LNCAP (cell line): ENCODE measurements at regions not wholly inside any gene's neighbourhood (a gene's known extent, or its start where the extent isn't known, plus 50 kb on each side); places are given as distances from the start of the nearest gene placed in this dataset.

Experiments
- CTCF ChIP-seq: fragments of 450-650 bp; IDR thresholded peaks from 2 replicates; pipeline ENCODE4 v1.5.1; 2017; ENCODE audit warnings: mild to moderate bottlenecking

GRCh38 chr2:118722976-118723375 is 124.5 kb downstream of the EN1 start:
- no peak for TF ChIP-seq CTCF

GRCh38 chr2:118721817-118722551 is 125.5 kb downstream of the EN1 start:
- no peak for TF ChIP-seq CTCF

- no peak for TF ChIP-seq CTCF
These were observed 126.6 kb downstream of the EN1 start for GRCh38 chr2:118720866-118721265.

- no peak for TF ChIP-seq CTCF
These were observed 128.5 kb downstream of the EN1 start for GRCh38 chr2:118718921-118719320.

- TF ChIP-seq CTCF = no peak
These were observed 131.3 kb downstream of the EN1 start for GRCh38 chr2:118716102-118716501.

- TF ChIP-seq CTCF = no peak
These were observed 133.3 kb downstream of the EN1 start for GRCh38 chr2:118714118-118714517.

GRCh38 chr2:118711603-118712002 is 135.8 kb downstream of the EN1 start:
- TF ChIP-seq CTCF = no peak

GRCh38 chr2:118710481-118710880 is 137.0 kb downstream of the EN1 start:
- no peak for TF ChIP-seq CTCF
